ENCODE measurements at regions not wholly inside any gene's neighbourhood (a gene's known extent, or its start where the extent isn't known, plus 50 kb on each side); places are given as distances from the start of the nearest gene placed in this dataset.

DNA sequence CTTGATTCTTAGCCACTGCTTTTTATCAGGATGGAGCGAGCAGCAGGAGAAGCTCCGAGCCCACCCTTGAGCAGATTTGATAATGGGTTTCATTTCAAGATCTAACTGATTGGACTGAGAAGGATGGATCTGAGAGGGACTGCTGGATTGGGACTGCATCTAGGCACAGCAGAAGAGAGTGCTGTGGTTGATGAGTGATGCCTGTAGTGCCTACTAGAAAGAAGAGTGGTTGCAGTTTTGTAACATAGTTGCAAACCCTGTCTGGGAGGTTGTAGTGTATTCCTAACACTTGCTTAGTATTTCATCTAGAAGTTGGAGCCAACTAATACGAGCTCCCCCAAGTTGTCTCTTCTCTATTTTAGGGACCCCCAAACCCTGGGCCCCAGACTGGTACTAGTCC, 88.7 kb downstream of the ASCL1 start:
- in situ Hi-C loops (cut with HindIII; ENCODE audit: low pct_unique_long_range_greater_than_20kb, low sequenced_read_pairs): no loop called here
- no peak for TF ChIP-seq JUND (IDR thresholded peaks at IDR 0.05; ENCODE audit: low read depth)

DNA sequence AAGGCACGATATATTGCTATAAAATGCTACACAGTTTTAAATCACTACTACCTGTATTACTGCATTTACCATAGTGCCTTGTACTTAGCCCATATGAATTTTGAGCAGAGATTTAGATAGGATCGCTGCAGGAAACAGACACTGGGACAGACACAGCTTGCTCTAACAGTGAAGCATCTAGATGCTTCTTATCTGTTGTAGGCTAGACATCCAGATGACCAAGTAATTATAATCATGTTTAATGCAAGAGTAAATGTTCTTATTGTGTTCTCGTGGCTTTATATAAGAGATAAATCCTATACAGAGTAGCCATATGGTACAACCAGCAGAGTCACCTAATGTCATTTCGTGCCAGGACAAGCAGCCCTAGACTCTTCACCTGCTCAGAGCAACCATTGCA, 92.8 kb downstream of the ASCL1 start:
- no peak for TF ChIP-seq JUND (IDR thresholded peaks at IDR 0.05; ENCODE audit: low read depth)
- in situ Hi-C loops (cut with HindIII; ENCODE audit: low pct_unique_long_range_greater_than_20kb, low sequenced_read_pairs): no loop called here

More for the DNA sequence above, 88.7 kb downstream of the ASCL1 start:
- no peak for DNase-seq (ENCODE audit: low read depth in 1 of 2, low spot score in 1 of 2)

DNA sequence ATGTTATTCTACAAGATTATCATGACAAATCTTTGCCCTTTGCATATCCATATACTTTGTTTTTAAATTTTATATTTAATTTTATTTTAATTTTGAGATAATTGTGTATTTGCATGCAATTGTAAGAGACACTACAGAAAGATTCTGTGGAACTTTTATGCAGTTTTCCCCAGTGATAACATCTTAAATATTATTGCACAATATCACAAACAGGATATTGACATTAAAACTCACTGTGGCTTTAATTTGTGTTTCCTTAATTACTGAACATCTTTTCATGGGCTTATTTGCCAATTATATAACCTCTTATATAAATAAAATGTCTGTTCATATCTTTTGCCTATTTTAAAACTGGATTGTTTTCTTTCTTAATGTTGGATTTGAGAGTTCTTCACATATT, 95.6 kb downstream of the ASCL1 start:
- in situ Hi-C loops (cut with HindIII; ENCODE audit: low pct_unique_long_range_greater_than_20kb, low sequenced_read_pairs): no loop called here
- TF ChIP-seq JUND (IDR thresholded peaks at IDR 0.05; ENCODE audit: low read depth): no peak
- DNase-seq (ENCODE audit: low read depth in 1 of 2, low spot score in 1 of 2): no peak

More for the DNA sequence above, 92.8 kb downstream of the ASCL1 start:
- no peak for DNase-seq (ENCODE audit: low read depth in 1 of 2, low spot score in 1 of 2)

DNA sequence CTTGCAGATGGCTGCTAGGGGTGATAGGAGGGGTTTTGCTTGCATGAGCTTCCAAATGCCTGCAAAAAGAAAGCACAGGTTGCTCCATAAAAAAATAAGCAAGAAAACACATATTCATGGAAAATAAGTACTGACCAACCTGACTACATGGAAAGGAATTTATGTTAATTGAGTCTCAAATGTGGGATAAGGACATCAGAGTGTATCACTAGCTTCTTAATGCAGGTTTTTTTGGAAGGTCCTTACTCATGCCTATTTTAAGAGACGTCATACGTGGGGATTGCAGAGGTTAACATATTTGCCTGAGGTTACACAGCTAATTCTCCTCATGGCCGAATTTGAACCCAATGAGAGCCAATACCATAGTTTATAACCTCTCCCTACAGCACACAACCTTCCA, 116.2 kb downstream of the ASCL1 start:
- DNase-seq (ENCODE audit: low read depth in 1 of 2, low spot score in 1 of 2): no peak
- TF ChIP-seq JUND (IDR thresholded peaks at IDR 0.05; ENCODE audit: low read depth): no peak
- in situ Hi-C loops (cut with HindIII; ENCODE audit: low pct_unique_long_range_greater_than_20kb, low sequenced_read_pairs): no loop called here

DNA sequence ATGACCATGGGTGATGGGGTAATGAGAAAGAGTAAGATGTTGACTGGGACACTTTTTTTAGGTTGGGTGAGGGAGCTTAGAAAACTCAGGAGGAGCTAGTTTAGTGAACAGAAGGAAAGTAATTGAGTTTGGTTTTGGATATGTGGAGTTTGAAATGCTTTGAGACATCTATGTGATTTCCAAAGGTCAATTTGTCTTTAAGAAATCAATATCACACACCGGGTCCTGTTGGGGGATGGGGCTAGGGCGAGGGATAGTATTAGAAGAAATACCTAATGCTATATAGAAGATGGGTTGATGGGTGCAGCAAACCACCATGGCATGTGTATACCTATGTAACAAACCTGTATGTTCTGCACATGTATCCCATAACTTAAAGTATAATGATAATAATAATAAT, 118.4 kb downstream of the ASCL1 start:
- in situ Hi-C loops (cut with HindIII; ENCODE audit: low pct_unique_long_range_greater_than_20kb, low sequenced_read_pairs): no loop called here

DNA sequence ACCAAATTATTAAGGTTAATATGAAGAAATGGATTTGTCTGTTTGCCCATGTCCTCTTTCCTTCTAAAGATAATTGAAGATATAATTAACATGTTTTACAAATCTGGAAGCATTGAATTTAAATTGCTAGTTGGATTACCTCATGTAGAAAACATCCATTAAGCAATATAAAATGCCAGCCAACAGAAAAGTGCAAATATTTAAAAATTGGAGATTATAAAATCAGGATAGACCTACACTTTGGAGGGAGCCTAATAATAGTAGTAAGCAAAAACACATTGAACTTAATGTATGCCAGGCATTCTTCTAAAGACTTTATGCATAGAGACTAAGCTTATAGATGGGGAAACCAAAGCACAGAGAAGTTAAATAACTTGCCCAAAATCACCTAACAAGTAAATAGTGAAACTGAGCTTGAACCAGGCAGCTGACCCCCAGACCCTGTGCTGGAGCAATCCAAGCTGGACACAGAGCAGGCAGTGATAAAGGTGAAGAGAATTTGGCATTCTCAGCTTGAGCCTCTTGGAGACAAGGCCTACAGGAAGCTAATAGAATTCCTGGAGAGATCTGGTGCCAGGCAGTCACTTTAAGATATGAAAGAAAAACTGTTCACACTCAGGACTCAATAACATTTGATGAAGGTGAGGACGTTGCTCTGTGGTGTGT, 119.8 kb downstream of the ASCL1 start:
- in situ Hi-C loops (cut with HindIII; ENCODE audit: low pct_unique_long_range_greater_than_20kb, low sequenced_read_pairs): no loop called here
- no peak for DNase-seq (ENCODE audit: low read depth in 1 of 2, low spot score in 1 of 2)
- no peak for TF ChIP-seq JUND (IDR thresholded peaks at IDR 0.05; ENCODE audit: low read depth)

More for the DNA sequence above, 118.4 kb downstream of the ASCL1 start:
- DNase-seq (ENCODE audit: low read depth in 1 of 2, low spot score in 1 of 2): no peak
- no peak for TF ChIP-seq JUND (IDR thresholded peaks at IDR 0.05; ENCODE audit: low read depth)

DNA sequence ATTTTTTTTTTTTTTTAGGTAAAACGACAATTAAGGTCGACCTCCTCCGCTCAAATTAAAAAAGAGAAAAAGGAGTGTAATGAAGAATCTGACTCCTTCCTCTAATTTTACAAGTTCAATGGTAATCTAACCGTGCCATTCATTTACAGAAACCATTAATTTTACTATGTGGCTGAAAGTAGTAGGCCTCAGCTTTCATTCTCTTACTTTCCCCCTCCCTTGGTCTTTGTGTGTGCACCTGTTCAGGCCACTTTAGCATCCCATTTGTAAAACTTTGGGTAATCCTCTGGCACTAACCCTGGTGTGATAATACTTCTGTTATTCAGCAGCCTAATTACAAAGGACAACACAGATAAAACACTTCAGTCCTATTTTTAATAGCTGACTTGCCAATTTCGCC, 128.1 kb downstream of the ASCL1 start:
- TF ChIP-seq JUND (IDR thresholded peaks at IDR 0.05; ENCODE audit: low read depth): no peak
- DNase-seq (ENCODE audit: low read depth in 1 of 2, low spot score in 1 of 2): no peak
- in situ Hi-C loops (cut with HindIII; ENCODE audit: low pct_unique_long_range_greater_than_20kb, low sequenced_read_pairs): no loop called here

DNA sequence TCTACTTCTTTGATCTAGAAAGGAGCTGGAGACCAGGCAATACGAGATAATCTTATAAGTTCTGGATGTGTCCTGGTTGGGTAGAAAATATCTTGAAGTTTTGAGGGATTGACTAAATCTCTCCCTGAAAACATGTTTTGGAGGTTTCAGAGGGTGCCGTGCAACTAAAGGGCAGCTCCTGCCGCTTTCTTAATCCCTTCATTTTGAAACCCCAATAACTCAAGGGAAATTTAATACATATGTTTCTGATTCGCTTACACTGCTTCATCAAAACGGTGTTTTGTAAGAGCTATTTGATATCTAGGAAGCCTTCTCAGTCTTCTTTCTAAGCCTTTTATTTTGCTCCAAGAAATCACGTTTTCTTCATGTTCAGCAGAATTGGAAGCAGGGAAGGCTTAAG, 129.0 kb downstream of the ASCL1 start:
- in situ Hi-C loops (cut with HindIII; ENCODE audit: low pct_unique_long_range_greater_than_20kb, low sequenced_read_pairs): no loop called here
- no peak for TF ChIP-seq JUND (IDR thresholded peaks at IDR 0.05; ENCODE audit: low read depth)
- DNase-seq (ENCODE audit: low read depth in 1 of 2, low spot score in 1 of 2): no peak

DNA sequence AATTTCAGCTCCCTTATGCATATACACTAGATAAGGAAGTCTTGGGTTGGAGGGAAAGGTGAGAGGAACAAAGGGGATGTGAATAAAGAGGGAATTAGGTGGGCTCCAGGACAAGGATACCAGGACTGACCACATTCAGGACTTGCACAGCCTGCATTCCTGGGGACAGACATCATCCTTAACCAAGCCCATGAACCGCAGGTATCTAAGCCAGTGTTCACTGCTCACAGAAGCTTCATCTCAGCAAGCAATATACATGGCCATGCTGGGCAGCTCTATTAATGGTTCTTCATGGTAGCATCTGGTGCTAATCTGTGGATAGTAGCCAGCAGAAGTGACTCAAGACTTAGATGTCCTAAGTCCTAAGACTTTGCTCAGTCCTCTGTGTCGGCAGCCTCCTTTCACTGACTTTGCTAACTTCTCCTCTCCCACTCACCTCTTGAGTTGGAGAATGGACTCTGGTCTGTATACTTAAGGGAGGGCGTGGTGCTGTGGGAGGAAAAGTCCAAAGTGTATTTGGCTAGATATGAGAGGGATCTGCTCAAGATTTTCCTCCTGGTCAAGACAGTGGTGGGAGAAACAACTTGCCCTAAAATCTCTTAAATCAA, 136.1 kb downstream of the ASCL1 start:
- in situ Hi-C loops (cut with HindIII; ENCODE audit: low pct_unique_long_range_greater_than_20kb, low sequenced_read_pairs): no loop called here
- DNase-seq (ENCODE audit: low read depth in 1 of 2, low spot score in 1 of 2): no peak
- no peak for TF ChIP-seq JUND (IDR thresholded peaks at IDR 0.05; ENCODE audit: low read depth)

DNA sequence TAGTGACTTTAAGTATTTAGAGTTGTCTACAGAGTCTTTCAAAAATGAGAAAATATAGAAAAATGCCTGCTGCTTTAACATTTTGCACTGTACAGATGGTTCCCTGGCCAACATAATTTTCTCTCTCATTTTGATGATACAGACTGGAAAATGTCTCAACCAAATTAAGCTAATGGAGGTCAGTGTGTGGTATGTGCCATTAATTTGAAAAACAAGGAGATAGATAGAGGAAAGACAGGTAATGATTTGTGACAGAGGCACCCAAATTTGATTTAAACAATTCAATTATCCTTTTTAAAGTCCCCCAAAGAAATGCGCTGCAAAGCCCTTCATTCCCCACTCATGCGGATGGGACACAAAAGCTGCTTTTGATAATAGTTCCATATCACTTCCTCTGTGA, 140.0 kb downstream of the ASCL1 start:
- no peak for DNase-seq (ENCODE audit: low read depth in 1 of 2, low spot score in 1 of 2)
- in situ Hi-C loops (cut with HindIII; ENCODE audit: low pct_unique_long_range_greater_than_20kb, low sequenced_read_pairs): no loop called here
- TF ChIP-seq JUND (IDR thresholded peaks at IDR 0.05; ENCODE audit: low read depth): no peak

DNA sequence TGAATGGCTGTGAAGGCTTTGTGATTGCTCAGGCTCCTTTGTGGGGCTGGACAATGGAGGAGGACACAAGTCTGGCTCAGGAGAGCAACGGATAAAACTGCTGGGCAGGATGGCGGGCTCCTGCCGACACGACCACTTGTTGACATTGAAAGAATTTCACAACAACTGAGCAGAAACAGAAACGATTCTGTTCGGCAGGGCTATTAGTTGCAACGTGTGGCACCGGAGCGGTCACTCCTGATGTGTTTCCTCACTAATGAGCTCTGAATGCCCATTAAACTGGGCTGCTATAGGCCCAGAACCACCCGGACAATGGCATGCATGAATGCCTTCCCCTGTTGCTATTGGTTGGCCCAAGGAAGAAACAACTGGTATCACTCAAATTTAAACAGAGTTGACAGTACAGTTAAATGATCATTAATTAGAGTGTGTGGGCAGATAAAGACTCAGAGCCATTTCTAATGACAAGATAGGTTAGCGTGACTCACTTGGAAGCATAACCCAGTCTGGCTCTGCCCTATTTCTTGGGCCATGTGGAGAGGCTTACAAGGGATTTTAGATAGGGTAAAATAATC, 142.9 kb downstream of the ASCL1 start:
- in situ Hi-C loops (cut with HindIII; ENCODE audit: low pct_unique_long_range_greater_than_20kb, low sequenced_read_pairs): no loop called here
- no peak for TF ChIP-seq JUND (IDR thresholded peaks at IDR 0.05; ENCODE audit: low read depth)
- DNase-seq (ENCODE audit: low read depth in 1 of 2, low spot score in 1 of 2): no peak

DNA sequence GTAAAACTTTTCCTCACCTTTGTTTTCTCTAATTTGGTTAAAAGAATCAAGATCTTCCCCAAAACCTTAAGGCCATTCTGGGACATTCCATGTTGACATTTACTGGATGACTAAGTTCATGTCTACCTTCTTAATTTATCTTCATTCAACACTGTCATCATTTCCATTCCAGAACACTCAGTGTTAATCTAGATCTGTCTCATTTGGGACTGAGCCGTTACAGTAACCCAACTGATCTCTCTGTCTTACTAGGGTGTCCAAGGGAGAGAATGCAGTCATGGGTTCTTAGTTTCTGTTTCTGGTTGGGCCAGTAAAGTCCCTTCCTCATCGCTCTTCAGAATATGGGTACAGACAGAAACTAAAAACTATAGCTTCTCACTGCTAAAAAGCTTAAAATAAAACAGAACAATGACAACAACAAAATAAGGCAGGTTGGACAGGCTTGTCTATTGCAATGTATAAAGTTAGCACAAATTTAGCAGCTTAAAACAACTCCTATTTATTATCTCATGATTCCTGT, 144.8 kb downstream of the ASCL1 start:
- DNase-seq (ENCODE audit: low read depth in 1 of 2, low spot score in 1 of 2): no peak
- in situ Hi-C loops (cut with HindIII; ENCODE audit: low pct_unique_long_range_greater_than_20kb, low sequenced_read_pairs): no loop called here
- no peak for TF ChIP-seq JUND (IDR thresholded peaks at IDR 0.05; ENCODE audit: low read depth)

DNA sequence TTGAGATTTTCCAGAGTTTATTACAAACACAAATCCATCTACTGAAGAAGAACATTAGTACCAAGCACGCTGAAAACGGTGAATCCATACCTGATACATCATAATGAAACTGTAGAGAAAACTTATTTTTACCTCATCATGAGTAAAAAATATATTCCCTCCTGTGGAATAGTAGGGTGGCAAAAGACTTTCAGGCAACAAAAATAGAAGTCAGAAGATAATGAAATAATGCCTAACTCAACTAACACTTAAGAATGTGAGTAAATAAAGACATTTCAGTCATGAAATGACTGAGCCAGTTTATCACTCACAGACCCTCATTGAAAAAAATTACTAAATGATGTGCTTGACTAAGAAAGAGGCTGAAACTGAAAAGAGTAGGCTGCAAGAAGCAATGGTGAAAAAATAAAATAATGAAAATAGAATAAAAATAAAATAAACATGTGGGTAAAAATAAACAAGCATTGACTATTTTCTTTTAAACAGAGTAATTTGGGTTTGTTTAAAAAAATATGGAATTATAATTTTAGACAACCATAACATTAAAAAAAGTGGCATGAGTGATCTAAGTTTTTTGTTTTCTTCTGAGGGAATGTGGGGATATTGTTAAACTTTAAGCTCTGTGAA, 148.6 kb downstream of the ASCL1 start:
- TF ChIP-seq JUND (IDR thresholded peaks at IDR 0.05; ENCODE audit: low read depth): no peak
- no peak for DNase-seq (ENCODE audit: low read depth in 1 of 2, low spot score in 1 of 2)
- in situ Hi-C loops (cut with HindIII; ENCODE audit: low pct_unique_long_range_greater_than_20kb, low sequenced_read_pairs): no loop called here
